ENCODE measurements at regions not wholly inside any gene's neighbourhood (a gene's known extent, or its start where the extent isn't known, plus 50 kb on each side); places are given as distances from the start of the nearest gene placed in this dataset.

GRCh38 chr22:22397292-22397870, 111.2 kb downstream of the ZNF280B start:
- no peak for DNase-seq
- Histone ChIP-seq H4K20me1 (ENCODE audit: control insufficient read depth, insufficient read depth, insufficient read length) (no peaks in the 10 kb centered on the region), H2BK5ac (ENCODE audit: insufficient read length, low read length) (no peak overlapping the region), H3K23me2 (ENCODE audit: insufficient read length, low read depth, low read length, poor library complexity, severe bottlenecking) (no peaks in the 10 kb centered on the region), H3K4me2 (ENCODE audit: insufficient read depth, insufficient read length, low read length) (no peak overlapping the region), H3K9ac (ENCODE audit: extremely low read depth, insufficient read length, low read length) (no peak overlapping the region), H3K27me3 (ENCODE audit: insufficient read depth, low read length) (peaks cover 80% of the 10 kb centered on the region), H3K9me3 (ENCODE audit: control insufficient read depth, low read depth, low read length) (no peaks in the 10 kb centered on the region), H4K5ac (ENCODE audit: insufficient read length, low read depth, low read length) (no peak overlapping the region), H4K91ac (ENCODE audit: insufficient read length, low read depth, low read length) (no peak overlapping the region), H3K79me2 (ENCODE audit: insufficient read depth, low read length) (no peaks in the 10 kb centered on the region), H3K18ac (ENCODE audit: insufficient read length, low read depth, low read length) (no peak overlapping the region), H3T11ph (ENCODE audit: low read length) (no peak overlapping the region), H2BK15ac (ENCODE audit: low read depth, low read length) (no peak overlapping the region), H3K14ac (ENCODE audit: insufficient read depth, low read length) (no peak overlapping the region), H3K4ac (ENCODE audit: low read depth, low read length) (no peak overlapping the region), H2BK12ac (ENCODE audit: insufficient read length, low read depth, low read length) (no peak overlapping the region), H3K56ac (ENCODE audit: insufficient read length, low read depth, low read length) (no peak overlapping the region), H2AFZ (ENCODE audit: low read length) (no peak overlapping the region), H2BK20ac (ENCODE audit: low read depth, low read length, poor library complexity, severe bottlenecking) (no peak overlapping the region), H4K8ac (replicated peaks; ENCODE audit: insufficient read length, low read depth, low read length) (no peak overlapping the region), H3K23ac (ENCODE audit: insufficient read length, low read depth, low read length) (no peak overlapping the region), H3K79me1 (ENCODE audit: insufficient read depth, low read depth, low read length, poor library complexity, severe bottlenecking) (no peaks in the 10 kb centered on the region), H3K4me1 (ENCODE audit: insufficient read depth, low read length) (no peaks in the 10 kb centered on the region), H3K27ac (ENCODE audit: insufficient read length, low read depth, low read length) (no peak overlapping the region), H2AK5ac (ENCODE audit: insufficient read length, low read length) (no peak overlapping the region), H2BK120ac (ENCODE audit: low read depth, low read length, poor library complexity, severe bottlenecking) (no peak overlapping the region)
- Mint-ChIP-seq H3K4me3 (no peak overlapping the region), H3K27ac (no peak overlapping the region), H3K4me1 (no peaks in the 10 kb centered on the region), H3K9me3 (peaks cover 4 to 9% of the 10 kb centered on the region in 2 experiments; a peak in 4 of 5 replicates), H3K36me3 (ENCODE audit: insufficient read depth in 1 of 3, low read depth in 3 of 3) (no peaks in the 10 kb centered on the region; a peak in 1 of 7 replicates), H3K27me3 (ENCODE audit: low read depth) (peaks cover 100% of the 10 kb centered on the region)
- TF ChIP-seq, protein P1, sequence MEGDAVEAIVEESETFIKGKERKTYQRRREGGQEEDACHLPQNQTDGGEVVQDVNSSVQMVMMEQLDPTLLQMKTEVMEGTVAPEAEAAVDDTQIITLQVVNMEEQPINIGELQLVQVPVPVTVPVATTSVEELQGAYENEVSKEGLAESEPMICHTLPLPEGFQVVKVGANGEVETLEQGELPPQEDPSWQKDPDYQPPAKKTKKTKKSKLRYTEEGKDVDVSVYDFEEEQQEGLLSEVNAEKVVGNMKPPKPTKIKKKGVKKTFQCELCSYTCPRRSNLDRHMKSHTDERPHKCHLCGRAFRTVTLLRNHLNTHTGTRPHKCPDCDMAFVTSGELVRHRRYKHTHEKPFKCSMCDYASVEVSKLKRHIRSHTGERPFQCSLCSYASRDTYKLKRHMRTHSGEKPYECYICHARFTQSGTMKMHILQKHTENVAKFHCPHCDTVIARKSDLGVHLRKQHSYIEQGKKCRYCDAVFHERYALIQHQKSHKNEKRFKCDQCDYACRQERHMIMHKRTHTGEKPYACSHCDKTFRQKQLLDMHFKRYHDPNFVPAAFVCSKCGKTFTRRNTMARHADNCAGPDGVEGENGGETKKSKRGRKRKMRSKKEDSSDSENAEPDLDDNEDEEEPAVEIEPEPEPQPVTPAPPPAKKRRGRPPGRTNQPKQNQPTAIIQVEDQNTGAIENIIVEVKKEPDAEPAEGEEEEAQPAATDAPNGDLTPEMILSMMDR (conservative IDR thresholded peaks at IDR 0.05), result no peak; the same call in 2 of the 3 replicates
- WGBS (ENCODE audit: extremely low coverage, insufficient read length, low lambda C conversion rate), result no CpG with 5 or more reads among the region's 6 CpGs
